ENCODE measurements at regions not wholly inside any gene's neighbourhood (a gene's known extent, or its start where the extent isn't known, plus 50 kb on each side); places are given as distances from the start of the nearest gene placed in this dataset.
"Not testable (repeated sequence)": the region's sequence is repeated elsewhere in the genome, so short reads cannot be mapped to it uniquely, and the experiment has no call there.

GRCh38 chr2:240240781-240241180 is 100.3 kb upstream of the OTOS start:
- no peak overlapping the region for H3K27ac ChIP-seq
- no peak overlapping the region for H3K4me2 ChIP-seq
- H3K27ac Mint-ChIP-seq = no peak overlapping the region
- H3K4me1 ChIP-seq = peaks cover 6% of the 10 kb centered on the region
- no peak overlapping the region for H3K4me3 Mint-ChIP-seq
- no peaks in the 10 kb centered on the region for H3F3A ChIP-seq (ENCODE audit: low read depth)
- no peaks in the 10 kb centered on the region for H3K79me2 ChIP-seq (ENCODE audit: low read depth)
- no peaks in the 10 kb centered on the region for H3K9me3 ChIP-seq (ENCODE audit: low read depth)
- no peak overlapping the region for H3K9ac ChIP-seq
- no peaks in the 10 kb centered on the region for H3K9me3 Mint-ChIP-seq
- H3K4me3 ChIP-seq = no peak overlapping the region
- H3K27me3 Mint-ChIP-seq (ENCODE audit: insufficient read depth, low read depth) = peaks cover 7% of the 10 kb centered on the region
- no peaks in the 10 kb centered on the region for H3K36me3 ChIP-seq
- H3K36me3 Mint-ChIP-seq = no peaks in the 10 kb centered on the region
- DNase-seq (ENCODE audit: low spot score) = no peak
- TF ChIP-seq EZH2 (IDR thresholded peaks at IDR 0.05) = no peak
- no peak for TF ChIP-seq EZH2phosphoT487 (IDR thresholded peaks at IDR 0.05)
- TF ChIP-seq CTCF (IDR thresholded peaks at IDR 0.05) = no peak
- H2AFZ ChIP-seq (replicated peaks) = no peak overlapping the region
- H3K4me1 Mint-ChIP-seq = peaks cover 22% of the 10 kb centered on the region
- peaks cover 11% of the 10 kb centered on the region for H3K27me3 ChIP-seq
- no peaks in the 10 kb centered on the region for H4K20me1 ChIP-seq (ENCODE audit: low read depth)

- Histone ChIP-seq H3K27ac (no peak overlapping the region), H3F3A (ENCODE audit: low read depth) (no peaks in the 10 kb centered on the region), H3K9ac (no peak overlapping the region), H3K4me3 (no peak overlapping the region), H3K4me2 (no peak overlapping the region), H3K36me3 (no peaks in the 10 kb centered on the region), H4K20me1 (ENCODE audit: low read depth) (no peaks in the 10 kb centered on the region), H2AFZ (replicated peaks) (no peak overlapping the region), H3K4me1 (peaks cover 6% of the 10 kb centered on the region), H3K79me2 (ENCODE audit: low read depth) (no peaks in the 10 kb centered on the region), H3K27me3 (peaks cover 11% of the 10 kb centered on the region), H3K9me3 (ENCODE audit: low read depth) (no peaks in the 10 kb centered on the region)
- Mint-ChIP-seq H3K27me3 (ENCODE audit: insufficient read depth, low read depth) (peaks cover 7% of the 10 kb centered on the region), H3K4me3 (no peak overlapping the region), H3K4me1 (peaks cover 17% of the 10 kb centered on the region), H3K36me3 (no peaks in the 10 kb centered on the region), H3K9me3 (no peaks in the 10 kb centered on the region), H3K27ac (no peak overlapping the region)
- no peak for TF ChIP-seq CTCF (IDR thresholded peaks at IDR 0.05)
- TF ChIP-seq EZH2 (IDR thresholded peaks at IDR 0.05) = no peak
- no peak for TF ChIP-seq EZH2phosphoT487 (IDR thresholded peaks at IDR 0.05)
- DNase-seq (ENCODE audit: low spot score) = no peak
These were observed 101.1 kb upstream of the OTOS start for GRCh38 chr2:240241572-240241971.

- H3K36me3 ChIP-seq; H3K9ac ChIP-seq; H3K4me3 ChIP-seq; H3K79me2 ChIP-seq (ENCODE audit: low read depth); H2AFZ ChIP-seq (replicated peaks); H3K36me3 Mint-ChIP-seq; H3K4me1 ChIP-seq; H3K9me3 ChIP-seq (ENCODE audit: low read depth); H3K4me2 ChIP-seq; H3K27me3 Mint-ChIP-seq (ENCODE audit: insufficient read depth, low read depth); H3K4me3 Mint-ChIP-seq; H3K27ac ChIP-seq; H3K9me3 Mint-ChIP-seq; H4K20me1 ChIP-seq (ENCODE audit: low read depth); H3F3A ChIP-seq (ENCODE audit: low read depth); DNase-seq (ENCODE audit: low spot score); H3K27ac Mint-ChIP-seq: not testable (repeated sequence)
- peaks cover 11% of the 10 kb centered on the region for H3K27me3 ChIP-seq
- H3K4me1 Mint-ChIP-seq = peaks cover 11% of the 10 kb centered on the region
These were observed 102.6 kb upstream of the OTOS start for GRCh38 chr2:240243049-240243448.

GRCh38 chr2:240244543-240244942 is 104.1 kb upstream of the OTOS start:
- peaks cover 14% of the 10 kb centered on the region for H3K4me1 Mint-ChIP-seq
- H3K27ac ChIP-seq = no peak overlapping the region
- no peak for DNase-seq (ENCODE audit: low spot score)
- H3K4me1 ChIP-seq = peaks cover 7% of the 10 kb centered on the region
- H4K20me1 ChIP-seq (ENCODE audit: low read depth) = no peaks in the 10 kb centered on the region
- H3F3A ChIP-seq (ENCODE audit: low read depth) = no peaks in the 10 kb centered on the region
- H3K4me3 Mint-ChIP-seq = no peak overlapping the region
- H3K27ac Mint-ChIP-seq = no peak overlapping the region
- peaks cover 11% of the 10 kb centered on the region for H3K27me3 ChIP-seq
- H3K4me3 ChIP-seq = no peak overlapping the region
- no peaks in the 10 kb centered on the region for H3K36me3 Mint-ChIP-seq
- H3K9ac ChIP-seq = no peak overlapping the region
- H2AFZ ChIP-seq (replicated peaks) = peak overlapping the region; percentile 46
- H3K79me2 ChIP-seq (ENCODE audit: low read depth) = no peaks in the 10 kb centered on the region
- peaks cover 7% of the 10 kb centered on the region for H3K27me3 Mint-ChIP-seq (ENCODE audit: insufficient read depth, low read depth)
- no peaks in the 10 kb centered on the region for H3K9me3 ChIP-seq (ENCODE audit: low read depth)
- no peaks in the 10 kb centered on the region for H3K9me3 Mint-ChIP-seq
- no peak overlapping the region for H3K4me2 ChIP-seq
- H3K36me3 ChIP-seq = no peaks in the 10 kb centered on the region
- no peak for TF ChIP-seq EZH2phosphoT487 (IDR thresholded peaks at IDR 0.05)
- TF ChIP-seq CTCF (IDR thresholded peaks at IDR 0.05) = no peak
- TF ChIP-seq EZH2 (IDR thresholded peaks at IDR 0.05) = no peak
